MCF 10A (cell line): ENCODE measurements at regions not wholly inside any gene's neighbourhood (a gene's known extent, or its start where the extent isn't known, plus 50 kb on each side); places are given as distances from the start of the nearest gene placed in this dataset.

Experiments used
- BruUV-seq: library from RNA; stranded (reverse); fragments of 400-500 nt; replicated peaks from 2 replicates; lab custom pipeline; 2021; lab: Mats Ljungman, UMichigan
- CTCF ChIA-PET: fragments of 300-600 bp; sonication (Branson Sonifier 250); formaldehyde crosslinking; extraction: SDS; loops from one replicate; lab custom pipeline; 2021; ENCODE audit warnings: antibody characterized with exemption, inconsistent platforms; lab: Yijun Ruan, JAX
- POLR2A ChIA-PET: fragments of 300-600, 350-650 bp; sonication (Branson Sonifier 250); formaldehyde crosslinking; extraction: SDS; loops from one replicate; lab custom pipeline; 2020; ENCODE audit warnings: antibody characterized with exemption, inconsistent platforms; lab: Yijun Ruan, JAX
- DNase-seq: peaks from one replicate; pipeline ENCODE4 v3.0.0-alpha.2; 2018; ENCODE audit not compliant: unreplicated experiment
- H3K27ac Mint-ChIP-seq: one replicate; pipeline ENCODE4 v1.8.0; 2022; ENCODE audit warnings: mild to moderate bottlenecking, low read depth, mixed read lengths; ENCODE audit not compliant: unreplicated experiment
- H3K27me3 Mint-ChIP-seq: one replicate; pipeline ENCODE4 v1.8.0; 2022; ENCODE audit warnings: mixed read lengths; ENCODE audit not compliant: insufficient read depth, unreplicated experiment
- H3K36me3 Mint-ChIP-seq: one replicate; pipeline ENCODE4 v1.8.0; 2022; ENCODE audit warnings: mild to moderate bottlenecking, moderate library complexity, mixed read lengths; ENCODE audit not compliant: insufficient read depth, unreplicated experiment
- H3K4me1 Mint-ChIP-seq: one replicate; pipeline ENCODE4 v1.8.0; 2022; ENCODE audit warnings: mixed read lengths; ENCODE audit not compliant: insufficient read depth, unreplicated experiment
- H3K4me3 Mint-ChIP-seq: one replicate; pipeline ENCODE4 v1.8.0; 2022; ENCODE audit warnings: mild to moderate bottlenecking, moderate library complexity, mixed read lengths; ENCODE audit not compliant: unreplicated experiment
- H3K9me3 Mint-ChIP-seq: one replicate; pipeline ENCODE4 v1.8.0; 2022; ENCODE audit warnings: mixed read lengths; ENCODE audit not compliant: unreplicated experiment
- CTCF ChIP-seq: fragments of 200-600 bp; IDR thresholded peaks from one replicate; pipeline ENCODE4 v1.8.0; 2022; ENCODE audit warnings: antibody characterized with exemption, mild to moderate bottlenecking; ENCODE audit not compliant: unreplicated experiment
- intact Hi-C: fragments of 100-400 bp; cut with micrococcal nuclease; formaldehyde crosslinking; loops from 2 replicates; pipeline ENCODE4 v1.14.1; 2022

DNA sequence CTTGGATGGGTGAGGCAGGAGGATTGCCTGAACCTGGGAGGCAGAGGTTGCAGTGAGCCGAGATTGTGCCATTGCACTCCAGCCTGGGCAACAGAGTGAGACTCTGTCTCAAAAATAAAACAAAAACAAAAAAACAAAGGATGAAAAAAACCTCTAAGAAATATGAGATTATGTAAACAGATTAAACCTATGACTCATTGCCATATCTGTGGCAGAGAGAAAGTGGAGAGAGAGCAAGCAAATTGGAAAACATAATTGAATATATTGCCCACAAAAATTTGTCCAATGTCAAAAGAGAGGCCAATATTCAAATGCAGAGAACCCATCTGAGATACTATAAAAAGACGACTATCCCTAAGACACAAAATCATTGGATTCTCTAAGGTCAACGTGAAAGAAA lies 1106.0 kb downstream of the OTOL1 start:
- H3K4me3 Mint-ChIP-seq = no peak overlapping the region
- no peaks in the 10 kb centered on the region for H3K27me3 Mint-ChIP-seq
- ChIA-PET CTCF (no interaction called here), POLR2A (no interaction called here)
- intact Hi-C loops = no loop called here
- TF ChIP-seq CTCF = no peak
- BruUV-seq = no TSS peak
- peaks cover 11% of the 10 kb centered on the region for H3K9me3 Mint-ChIP-seq
- H3K36me3 Mint-ChIP-seq = no peaks in the 10 kb centered on the region
- no peaks in the 10 kb centered on the region for H3K4me1 Mint-ChIP-seq
- no peak overlapping the region for H3K27ac Mint-ChIP-seq
- no peak for DNase-seq

- POLR2A ChIA-PET = interaction anchor here (0.6 kb wide), 1 partner anchor 9 kb away, joined by 3 read pairs; no protein-coding TSS in a partner anchor
- intact Hi-C loops = no loop called here
Observed at GRCh38 chr3:162605651-162606204, 1109.1 kb downstream of the OTOL1 start.

GRCh38 chr3:162610261-162610660 lies 1113.7 kb downstream of the OTOL1 start:
- intact Hi-C loops = no loop called here
- no peak for TF ChIP-seq CTCF
- ChIA-PET CTCF (no interaction called here), POLR2A (no interaction called here)
- no peak overlapping the region for H3K4me3 Mint-ChIP-seq
- no peaks in the 10 kb centered on the region for H3K27me3 Mint-ChIP-seq
- no TSS peak for BruUV-seq
- no peak for DNase-seq
- peaks cover 4% of the 10 kb centered on the region for H3K9me3 Mint-ChIP-seq
- H3K36me3 Mint-ChIP-seq = no peaks in the 10 kb centered on the region
- no peak overlapping the region for H3K27ac Mint-ChIP-seq
- H3K4me1 Mint-ChIP-seq = no peaks in the 10 kb centered on the region

More at GRCh38 chr3:162605651-162606204, 1109.1 kb downstream of the OTOL1 start:
- H3K36me3 Mint-ChIP-seq = no peaks in the 10 kb centered on the region
- peaks cover 11% of the 10 kb centered on the region for H3K9me3 Mint-ChIP-seq
- no peaks in the 10 kb centered on the region for H3K27me3 Mint-ChIP-seq
- no TSS peak for BruUV-seq
- H3K27ac Mint-ChIP-seq = no peak overlapping the region
- TF ChIP-seq CTCF = no peak
- H3K4me3 Mint-ChIP-seq = no peak overlapping the region
- CTCF ChIA-PET = no interaction called here
- no peak for DNase-seq
- no peaks in the 10 kb centered on the region for H3K4me1 Mint-ChIP-seq

- Mint-ChIP-seq H3K9me3 (peaks cover 7% of the 10 kb centered on the region), H3K27me3 (no peaks in the 10 kb centered on the region), H3K4me1 (no peaks in the 10 kb centered on the region), H3K4me3 (no peak overlapping the region), H3K36me3 (no peaks in the 10 kb centered on the region), H3K27ac (no peak overlapping the region)
- ChIA-PET POLR2A (no interaction called here), CTCF (no interaction called here)
- no peak for DNase-seq
- intact Hi-C loops = no loop called here
- TF ChIP-seq CTCF = no peak
- BruUV-seq = no TSS peak
Observed at GRCh38 chr3:162612991-162613390, 1116.4 kb downstream of the OTOL1 start.
